NCI-H1417 treated with DMSO at 0.1 percent for 48 hours (cell line): ENCODE measurements at regions not wholly inside any gene's neighbourhood (a gene's known extent, or its start where the extent isn't known, plus 50 kb on each side); places are given as distances from the start of the nearest gene placed in this dataset.

Experiments
- DNase-seq: peaks from one replicate; lab custom pipeline; 2025; lab: John Stamatoyannopoulos, UW

- DNase-seq: no peak
Observed at GRCh38 chr4:106766519-106766918, 269.6 kb downstream of the DKK2 start.

- DNase-seq: no peak
Observed at GRCh38 chr4:106764774-106765173, 271.3 kb downstream of the DKK2 start.

GRCh38 chr4:106762666-106763443 lies 273.3 kb downstream of the DKK2 start:
- no peak for DNase-seq

- DNase-seq: no peak
Observed at GRCh38 chr4:106753426-106753825, 282.7 kb downstream of the DKK2 start.

GRCh38 chr4:106746451-106746850 lies 289.7 kb downstream of the DKK2 start:
- no peak for DNase-seq

- no peak for DNase-seq
Observed at GRCh38 chr4:106738121-106738520, 298.0 kb downstream of the DKK2 start.

GRCh38 chr4:106718548-106718947 lies 317.6 kb downstream of the DKK2 start:
- no peak for DNase-seq

- no peak for DNase-seq
Observed at GRCh38 chr4:106717091-106717490, 319.0 kb downstream of the DKK2 start.

- DNase-seq: no peak
Observed at GRCh38 chr4:106715825-106716224, 320.3 kb downstream of the DKK2 start.

GRCh38 chr4:106708464-106708816 lies 327.7 kb downstream of the DKK2 start:
- no peak for DNase-seq

GRCh38 chr4:106707776-106708463 lies 328.2 kb downstream of the DKK2 start:
- DNase-seq: no peak

- DNase-seq: no peak
Observed at GRCh38 chr4:106704253-106704870, 331.8 kb downstream of the DKK2 start.

GRCh38 chr4:106700321-106700720 lies 331.7 kb upstream of the GIMD1 start:
- DNase-seq: no peak

GRCh38 chr4:106698621-106699195 lies 330.1 kb upstream of the GIMD1 start:
- no peak for DNase-seq

- no peak for DNase-seq
Observed at GRCh38 chr4:106695501-106696262, 327.1 kb upstream of the GIMD1 start.

GRCh38 chr4:106694232-106694631 lies 325.7 kb upstream of the GIMD1 start:
- no peak for DNase-seq

GRCh38 chr4:106691749-106692148 lies 323.2 kb upstream of the GIMD1 start:
- DNase-seq: no peak

- DNase-seq: no peak
Observed at GRCh38 chr4:106690487-106690886, 321.9 kb upstream of the GIMD1 start.

GRCh38 chr4:106687026-106687425 lies 318.4 kb upstream of the GIMD1 start:
- DNase-seq: no peak

- no peak for DNase-seq
Observed at GRCh38 chr4:106681381-106681921, 312.9 kb upstream of the GIMD1 start.

- no peak for DNase-seq
Observed at GRCh38 chr4:106679063-106679462, 310.5 kb upstream of the GIMD1 start.

- DNase-seq: no peak
Observed at GRCh38 chr4:106677213-106677612, 308.6 kb upstream of the GIMD1 start.
